Caco-2 (cell line): ENCODE measurements at regions not wholly inside any gene's neighbourhood (a gene's known extent, or its start where the extent isn't known, plus 50 kb on each side); places are given as distances from the start of the nearest gene placed in this dataset.

Experiments
- BruUV-seq: library from RNA; stranded (reverse); fragments of 400-500 nt; replicated peaks from 2 replicates; lab custom pipeline; 2021; lab: Mats Ljungman, UMichigan
- CTCF ChIA-PET: fragments of 300-600 bp; sonication (Branson Sonifier 250); formaldehyde crosslinking; loops from one replicate; lab custom pipeline; 2022; ENCODE audit warnings: antibody characterized with exemption; lab: Charles Lee
- POLR2A ChIA-PET: fragments of 300-600 bp; sonication (Branson Sonifier 250); formaldehyde crosslinking; loops from one replicate; lab custom pipeline; 2022; ENCODE audit warnings: antibody characterized with exemption; lab: Charles Lee
- DNase-seq, 2 experiments: peaks; one replicate each; pipeline versions ENCODE4 v3.0.0 to v3.0.0-alpha.2; 2020 to 2022
- H3K27me3 ChIP-seq: replicated peaks from 2 replicates; pipeline ENCODE4 v1.6.0; 2011; ENCODE audit warnings: low read length; ENCODE audit not compliant: control insufficient read depth, insufficient read depth
- H3K36me3 ChIP-seq: 2 replicates; pipeline ENCODE4 v1.5.1; 2011; ENCODE audit warnings: low read length; ENCODE audit not compliant: control insufficient read depth, insufficient read depth
- H3K4me1 ChIP-seq: fragments of 250-450 bp; sonication (Bioruptor Pico); 2 replicates; pipeline ENCODE4 v1.5.1; 2020; ENCODE audit warnings: mild to moderate bottlenecking
- H3K4me3 ChIP-seq: 2 replicates; pipeline ENCODE4 v1.5.1; 2011; ENCODE audit warnings: low read depth, mild to moderate bottlenecking, control low read depth, low read length
- H3K9me3 ChIP-seq: fragments of 250-450 bp; sonication (Bioruptor Pico); 2 replicates; pipeline ENCODE4 v1.5.1; 2020; ENCODE audit warnings: mild to moderate bottlenecking, moderate library complexity
- H3K27ac Mint-ChIP-seq: one replicate; pipeline ENCODE4 v1.8.0; 2022; ENCODE audit warnings: mixed read lengths; ENCODE audit not compliant: unreplicated experiment
- H3K27me3 Mint-ChIP-seq: one replicate; pipeline ENCODE4 v1.8.0; 2022; ENCODE audit warnings: mixed read lengths; ENCODE audit not compliant: insufficient read depth, unreplicated experiment
- H3K36me3 Mint-ChIP-seq: one replicate; pipeline ENCODE4 v1.8.0; 2022; ENCODE audit warnings: mild to moderate bottlenecking, mixed read lengths; ENCODE audit not compliant: insufficient read depth, unreplicated experiment
- H3K4me1 Mint-ChIP-seq: one replicate; pipeline ENCODE4 v1.8.0; 2022; ENCODE audit warnings: low read depth, mixed read lengths; ENCODE audit not compliant: unreplicated experiment
- H3K4me3 Mint-ChIP-seq: one replicate; pipeline ENCODE4 v1.8.0; 2022; ENCODE audit warnings: mild to moderate bottlenecking, moderate library complexity, mixed read lengths; ENCODE audit not compliant: unreplicated experiment
- H3K9me3 Mint-ChIP-seq: one replicate; pipeline ENCODE4 v1.8.0; 2022; ENCODE audit warnings: mixed read lengths; ENCODE audit not compliant: unreplicated experiment
- intact Hi-C: fragments of 100-400 bp; cut with micrococcal nuclease; formaldehyde crosslinking; loops from one replicate; pipeline ENCODE4 v1.10.0; 2022; ENCODE audit not compliant: unreplicated experiment
- TF ChIP-seq, protein P1 (sequence below), 2 experiments: fragments of 200-600 bp in 1 of 2; IDR thresholded peaks; 1 replicate in 1 of 2; 2 replicates in 1 of 2; pipeline versions ENCODE4 v1.5.1 to v1.8.0; 2011 to 2022; ENCODE audit warnings: antibody characterized with exemption in 1 of 2, control low read depth in 1 of 2, inconsistent platforms in 1 of 2, low read depth in 1 of 2, low read length in 1 of 2, mild to moderate bottlenecking in 1 of 2, moderate library complexity in 1 of 2; ENCODE audit not compliant: insufficient read depth in 1 of 2, severe bottlenecking in 1 of 2, unreplicated experiment in 1 of 2

DNA sequence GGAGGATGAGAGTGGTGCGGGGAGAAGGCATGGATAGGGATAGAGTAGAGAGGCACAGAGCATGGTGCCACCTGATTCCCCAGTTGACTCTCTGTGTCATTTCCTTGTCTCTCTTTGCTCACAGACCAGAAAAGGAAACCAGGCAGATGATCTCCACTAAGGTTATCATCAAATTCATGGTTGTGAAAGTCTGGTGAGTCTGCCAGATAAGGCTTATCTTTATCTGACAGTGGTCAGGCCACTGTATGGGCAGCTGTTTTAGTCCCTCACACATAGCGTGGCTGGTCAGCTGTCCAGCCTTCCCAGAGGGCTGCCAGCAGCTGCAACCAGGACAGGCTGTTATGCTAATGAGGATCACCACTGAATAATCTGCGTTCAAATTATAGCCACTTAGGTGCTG lies 99.0 kb downstream of the ADRA2A start:
- no peak overlapping the region for H3K4me3 ChIP-seq
- intact Hi-C loops: no loop called here
- Mint-ChIP-seq H3K4me1 (no peaks in the 10 kb centered on the region), H3K4me3 (no peak overlapping the region), H3K27ac (no peak overlapping the region), H3K36me3 (no peaks in the 10 kb centered on the region), H3K9me3 (no peaks in the 10 kb centered on the region), H3K27me3 (peaks cover 8% of the 10 kb centered on the region)
- no peaks in the 10 kb centered on the region for H3K27me3 ChIP-seq
- no peaks in the 10 kb centered on the region for H3K9me3 ChIP-seq
- DNase-seq: no peak
- no peaks in the 10 kb centered on the region for H3K4me1 ChIP-seq
- POLR2A ChIA-PET: no interaction called here
- CTCF ChIA-PET: no interaction called here
- TF ChIP-seq, protein P1, sequence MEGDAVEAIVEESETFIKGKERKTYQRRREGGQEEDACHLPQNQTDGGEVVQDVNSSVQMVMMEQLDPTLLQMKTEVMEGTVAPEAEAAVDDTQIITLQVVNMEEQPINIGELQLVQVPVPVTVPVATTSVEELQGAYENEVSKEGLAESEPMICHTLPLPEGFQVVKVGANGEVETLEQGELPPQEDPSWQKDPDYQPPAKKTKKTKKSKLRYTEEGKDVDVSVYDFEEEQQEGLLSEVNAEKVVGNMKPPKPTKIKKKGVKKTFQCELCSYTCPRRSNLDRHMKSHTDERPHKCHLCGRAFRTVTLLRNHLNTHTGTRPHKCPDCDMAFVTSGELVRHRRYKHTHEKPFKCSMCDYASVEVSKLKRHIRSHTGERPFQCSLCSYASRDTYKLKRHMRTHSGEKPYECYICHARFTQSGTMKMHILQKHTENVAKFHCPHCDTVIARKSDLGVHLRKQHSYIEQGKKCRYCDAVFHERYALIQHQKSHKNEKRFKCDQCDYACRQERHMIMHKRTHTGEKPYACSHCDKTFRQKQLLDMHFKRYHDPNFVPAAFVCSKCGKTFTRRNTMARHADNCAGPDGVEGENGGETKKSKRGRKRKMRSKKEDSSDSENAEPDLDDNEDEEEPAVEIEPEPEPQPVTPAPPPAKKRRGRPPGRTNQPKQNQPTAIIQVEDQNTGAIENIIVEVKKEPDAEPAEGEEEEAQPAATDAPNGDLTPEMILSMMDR (IDR thresholded peaks at IDR 0.05; ENCODE audit: insufficient read depth in 1 of 2, low read depth in 1 of 2, low read length in 1 of 2, severe bottlenecking in 1 of 2, unreplicated experiment in 1 of 2): no peak
- no TSS peak for BruUV-seq
- no peaks in the 10 kb centered on the region for H3K36me3 ChIP-seq

GRCh38 chr10:111177379-111177778 lies 100.5 kb downstream of the ADRA2A start:
- Mint-ChIP-seq H3K36me3 (no peaks in the 10 kb centered on the region), H3K9me3 (no peaks in the 10 kb centered on the region), H3K27ac (no peak overlapping the region), H3K27me3 (no peaks in the 10 kb centered on the region), H3K4me3 (no peak overlapping the region), H3K4me1 (no peaks in the 10 kb centered on the region)
- no peaks in the 10 kb centered on the region for H3K27me3 ChIP-seq
- H3K9me3 ChIP-seq: no peaks in the 10 kb centered on the region
- BruUV-seq: no TSS peak
- intact Hi-C loops: no loop called here
- ChIA-PET POLR2A (no interaction called here), CTCF (no interaction called here)
- no peak overlapping the region for H3K4me3 ChIP-seq
- H3K36me3 ChIP-seq: no peaks in the 10 kb centered on the region
- DNase-seq: no peak
- TF ChIP-seq, protein P1 (IDR thresholded peaks at IDR 0.05; ENCODE audit: insufficient read depth in 1 of 2, low read depth in 1 of 2, low read length in 1 of 2, severe bottlenecking in 1 of 2, unreplicated experiment in 1 of 2): no peak
- H3K4me1 ChIP-seq: no peaks in the 10 kb centered on the region

- no peak for DNase-seq
- H3K36me3 Mint-ChIP-seq: no peaks in the 10 kb centered on the region
- ChIA-PET CTCF (no interaction called here), POLR2A (no interaction called here)
- H3K27me3 Mint-ChIP-seq: no peaks in the 10 kb centered on the region
- TF ChIP-seq, protein P1 (IDR thresholded peaks at IDR 0.05; ENCODE audit: insufficient read depth in 1 of 2, low read depth in 1 of 2, low read length in 1 of 2, severe bottlenecking in 1 of 2, unreplicated experiment in 1 of 2): no peak
- H3K9me3 Mint-ChIP-seq: no peaks in the 10 kb centered on the region
- Histone ChIP-seq H3K4me3 (no peak overlapping the region), H3K27me3 (no peaks in the 10 kb centered on the region), H3K9me3 (no peaks in the 10 kb centered on the region), H3K4me1 (no peaks in the 10 kb centered on the region), H3K36me3 (no peaks in the 10 kb centered on the region)
- no peaks in the 10 kb centered on the region for H3K4me1 Mint-ChIP-seq
- no peak overlapping the region for H3K27ac Mint-ChIP-seq
- intact Hi-C loops: no loop called here
- no peak overlapping the region for H3K4me3 Mint-ChIP-seq
- BruUV-seq: no TSS peak
Measured at GRCh38 chr10:111179514-111179913, 102.7 kb downstream of the ADRA2A start.
